ENCODE measurements at regions not wholly inside any gene's neighbourhood (a gene's known extent, or its start where the extent isn't known, plus 50 kb on each side); places are given as distances from the start of the nearest gene placed in this dataset.

DNA sequence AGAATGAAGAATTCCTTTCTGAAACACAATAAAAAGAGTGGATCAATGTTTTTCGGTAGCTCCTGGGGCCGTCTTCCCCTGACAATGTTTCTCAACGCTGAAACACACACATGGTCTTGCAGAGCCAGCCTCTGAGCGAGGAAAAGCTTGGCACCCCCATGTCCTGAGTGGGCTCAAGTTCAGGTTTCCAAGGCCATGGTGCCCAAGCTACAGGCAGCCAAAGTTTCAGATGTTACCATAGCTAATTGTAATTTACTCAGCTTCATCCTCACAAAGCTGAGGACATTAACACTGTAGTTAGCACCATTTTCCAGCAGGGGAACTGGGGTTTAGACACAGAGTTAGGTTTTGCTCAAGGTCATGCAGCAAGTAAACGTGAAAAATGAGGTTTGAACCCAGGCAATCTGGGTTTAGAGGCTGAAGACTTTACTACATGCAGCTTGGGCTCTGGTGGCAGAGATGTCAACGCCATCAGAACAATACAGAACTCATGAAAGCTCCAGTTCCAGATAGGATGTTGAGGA lies 199.1 kb downstream of the TJP1 start:
- TF ChIP-seq, protein P1, sequence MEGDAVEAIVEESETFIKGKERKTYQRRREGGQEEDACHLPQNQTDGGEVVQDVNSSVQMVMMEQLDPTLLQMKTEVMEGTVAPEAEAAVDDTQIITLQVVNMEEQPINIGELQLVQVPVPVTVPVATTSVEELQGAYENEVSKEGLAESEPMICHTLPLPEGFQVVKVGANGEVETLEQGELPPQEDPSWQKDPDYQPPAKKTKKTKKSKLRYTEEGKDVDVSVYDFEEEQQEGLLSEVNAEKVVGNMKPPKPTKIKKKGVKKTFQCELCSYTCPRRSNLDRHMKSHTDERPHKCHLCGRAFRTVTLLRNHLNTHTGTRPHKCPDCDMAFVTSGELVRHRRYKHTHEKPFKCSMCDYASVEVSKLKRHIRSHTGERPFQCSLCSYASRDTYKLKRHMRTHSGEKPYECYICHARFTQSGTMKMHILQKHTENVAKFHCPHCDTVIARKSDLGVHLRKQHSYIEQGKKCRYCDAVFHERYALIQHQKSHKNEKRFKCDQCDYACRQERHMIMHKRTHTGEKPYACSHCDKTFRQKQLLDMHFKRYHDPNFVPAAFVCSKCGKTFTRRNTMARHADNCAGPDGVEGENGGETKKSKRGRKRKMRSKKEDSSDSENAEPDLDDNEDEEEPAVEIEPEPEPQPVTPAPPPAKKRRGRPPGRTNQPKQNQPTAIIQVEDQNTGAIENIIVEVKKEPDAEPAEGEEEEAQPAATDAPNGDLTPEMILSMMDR (IDR thresholded peaks at IDR 0.05), result no peak
- TF ChIP-seq POLR2A (IDR thresholded peaks at IDR 0.05), result no peak
